Neural cell (in vitro differentiated cells): ENCODE measurements at regions not wholly inside any gene's neighbourhood (a gene's known extent, or its start where the extent isn't known, plus 50 kb on each side); places are given as distances from the start of the nearest gene placed in this dataset.

ENCODE experiments used
- CTCF ChIP-seq: fragments of 450-650 bp; IDR thresholded peaks from 2 replicates; pipeline ENCODE4 v1.5.1; 2014; ENCODE audit warnings: antibody characterized with exemption, mild to moderate bottlenecking, moderate library complexity; ENCODE audit not compliant: poor library complexity, severe bottlenecking
- EP300 ChIP-seq: fragments of 450-650 bp; conservative IDR thresholded peaks from 2 replicates; pipeline ENCODE4 v1.6.1; 2014; ENCODE audit warnings: antibody characterized with exemption, mild to moderate bottlenecking, moderate library complexity; ENCODE audit not compliant: poor library complexity, severe bottlenecking

- TF ChIP-seq CTCF, result no peak
- TF ChIP-seq EP300, result no peak
Measured at GRCh38 chr5:40080191-40080590, 599.5 kb upstream of the PTGER4 start.
